Colonic mucosa (tissue), 4 donors: ENCODE measurements at regions not wholly inside any gene's neighbourhood (a gene's known extent, or its start where the extent isn't known, plus 50 kb on each side); places are given as distances from the start of the nearest gene placed in this dataset.
"Not testable (repeated sequence)": the region's sequence is repeated elsewhere in the genome, so short reads cannot be mapped to it uniquely, and the experiment has no call there.

ENCODE experiments used
- DNase-seq: peaks from one replicate; pipeline ENCODE4 v3.0.0-alpha.2; 2020
- H3K27ac ChIP-seq: fragments of 200-600 bp; one replicate; pipeline ENCODE4 v1.8.0; 2021
- H3K27me3 ChIP-seq: fragments of 200-600 bp; one replicate; pipeline ENCODE4 v1.8.0; 2021
- H3K36me3 ChIP-seq: fragments of 200-600 bp; one replicate; pipeline ENCODE4 v1.8.0; 2021
- H3K4me1 ChIP-seq: fragments of 200-600 bp; one replicate; pipeline ENCODE4 v1.8.0; 2021; ENCODE audit warnings: mild to moderate bottlenecking
- H3K4me3 ChIP-seq: fragments of 200-600 bp; one replicate; pipeline ENCODE4 v1.8.0; 2021
- H3K9ac ChIP-seq, 2 donors: one replicate each; pipeline ENCODE4 v1.7.0; 2013; ENCODE audit warnings: control low read depth in 2 of 2, low read depth in 2 of 2, low read length in 2 of 2
- H3K9me3 ChIP-seq: fragments of 200-600 bp; one replicate; pipeline ENCODE4 v1.8.0; 2021
- CTCF ChIP-seq: fragments of 200-600 bp; IDR thresholded peaks from one replicate; pipeline ENCODE4 v1.8.0; 2022; ENCODE audit warnings: antibody characterized with exemption, mild to moderate bottlenecking
- intact Hi-C: fragments of 100-400 bp; cut with DNase I; formaldehyde crosslinking; loops from one replicate; pipeline ENCODE4 v1.14.1; 2022
- donor health status: healthy.
- donor health status: DM: no; HTN: no; CAD: no.
- donor health status: DM: no; HTN: no; CAD: no.

GRCh38 chr4:72689923-72690322 lies 120.9 kb upstream of the ADAMTS3 start:
- no peaks in the 10 kb centered on the region for H3K27me3 ChIP-seq
- no peaks in the 10 kb centered on the region for H3K9me3 ChIP-seq
- H3K4me1 ChIP-seq: no peaks in the 10 kb centered on the region
- H3K36me3 ChIP-seq: no peaks in the 10 kb centered on the region
- intact Hi-C loops: no loop called here
- no peak for TF ChIP-seq CTCF
- no peak overlapping the region for H3K9ac ChIP-seq
- no peak overlapping the region for H3K4me3 ChIP-seq
- no peak overlapping the region for H3K27ac ChIP-seq
- no peak for DNase-seq

- H3K4me1 ChIP-seq, H3K27ac ChIP-seq, intact Hi-C loops, H3K4me3 ChIP-seq, DNase-seq, H3K9me3 ChIP-seq, H3K27me3 ChIP-seq, H3K9ac ChIP-seq, H3K36me3 ChIP-seq: not testable (repeated sequence)
Measured at GRCh38 chr4:72686390-72686789, 117.4 kb upstream of the ADAMTS3 start.

- Histone ChIP-seq H3K4me1 (no peaks in the 10 kb centered on the region), H3K27ac (no peak overlapping the region), H3K9me3 (no peaks in the 10 kb centered on the region), H3K4me3 (no peak overlapping the region), H3K9ac (no peak overlapping the region), H3K27me3 (no peaks in the 10 kb centered on the region), H3K36me3 (no peaks in the 10 kb centered on the region)
- intact Hi-C loops: no loop called here
- no peak for DNase-seq
- no peak for TF ChIP-seq CTCF
Measured at GRCh38 chr4:72679666-72680065, 110.6 kb upstream of the ADAMTS3 start.

GRCh38 chr4:72677886-72678285 lies 108.9 kb upstream of the ADAMTS3 start:
- TF ChIP-seq CTCF: no peak
- no peaks in the 10 kb centered on the region for H3K4me1 ChIP-seq
- intact Hi-C loops: no loop called here
- H3K27me3 ChIP-seq: no peaks in the 10 kb centered on the region
- no peak overlapping the region for H3K9ac ChIP-seq
- H3K4me3 ChIP-seq: no peak overlapping the region
- no peaks in the 10 kb centered on the region for H3K9me3 ChIP-seq
- DNase-seq: no peak
- H3K36me3 ChIP-seq: no peaks in the 10 kb centered on the region
- no peak overlapping the region for H3K27ac ChIP-seq

GRCh38 chr4:72677265-72677664 lies 108.2 kb upstream of the ADAMTS3 start:
- Histone ChIP-seq H3K27ac (no peak overlapping the region), H3K4me3 (no peak overlapping the region), H3K27me3 (no peaks in the 10 kb centered on the region), H3K9me3 (no peaks in the 10 kb centered on the region), H3K4me1 (no peaks in the 10 kb centered on the region), H3K9ac (no peak overlapping the region), H3K36me3 (no peaks in the 10 kb centered on the region)
- no peak for TF ChIP-seq CTCF
- intact Hi-C loops: no loop called here
- no peak for DNase-seq

GRCh38 chr4:72671980-72672379 lies 103.0 kb upstream of the ADAMTS3 start:
- no peak overlapping the region for H3K27ac ChIP-seq
- H3K4me3 ChIP-seq: no peak overlapping the region
- DNase-seq: no peak
- H3K9me3 ChIP-seq: no peaks in the 10 kb centered on the region
- no peaks in the 10 kb centered on the region for H3K4me1 ChIP-seq
- no peaks in the 10 kb centered on the region for H3K36me3 ChIP-seq
- intact Hi-C loops: no loop called here
- H3K27me3 ChIP-seq: no peaks in the 10 kb centered on the region
- no peak for TF ChIP-seq CTCF
- H3K9ac ChIP-seq: no peak overlapping the region
